ENCODE measurements at regions not wholly inside any gene's neighbourhood (a gene's known extent, or its start where the extent isn't known, plus 50 kb on each side); places are given as distances from the start of the nearest gene placed in this dataset.

DNA sequence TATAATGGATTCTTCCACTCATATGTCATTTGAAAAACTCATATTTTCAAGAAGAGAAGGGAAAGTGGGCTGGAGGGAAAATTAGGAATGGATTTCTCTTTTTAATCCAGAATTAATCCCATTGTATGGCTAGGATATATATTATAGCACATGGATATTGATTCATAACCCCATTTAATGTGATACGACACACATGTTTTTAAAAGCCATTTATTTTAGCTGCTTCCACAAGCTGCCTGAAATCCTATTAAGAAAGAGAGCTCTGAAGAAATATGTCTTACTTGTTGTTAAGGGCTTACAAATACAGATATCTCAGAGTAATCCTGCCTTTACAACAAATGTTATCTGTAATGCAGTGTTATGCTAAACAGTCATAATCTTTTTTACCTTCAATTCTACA is 598.6 kb downstream of the AMY1C start:
- no peaks in the 10 kb centered on the region for H3K36me3 Mint-ChIP-seq
- H3K27me3 Mint-ChIP-seq, result no peaks in the 10 kb centered on the region
- peaks cover 1 to 3% of the 10 kb centered on the region in 2 donors for H3K9me3 Mint-ChIP-seq
- DNase-seq (no peak), ATAC-seq (replicated peaks) (no peak)
- H3K4me1 Mint-ChIP-seq, result no peaks in the 10 kb centered on the region
- no peak overlapping the region for H3K4me3 Mint-ChIP-seq
- H3K27ac Mint-ChIP-seq, result no peak overlapping the region

GRCh38 chr1:104353580-104353979 is 603.9 kb downstream of the AMY1C start:
- H3K27me3 Mint-ChIP-seq, result no peaks in the 10 kb centered on the region
- no peak overlapping the region for H3K27ac Mint-ChIP-seq
- no peaks in the 10 kb centered on the region for H3K36me3 Mint-ChIP-seq
- ATAC-seq (replicated peaks), result no peak
- no peaks in the 10 kb centered on the region for H3K9me3 Mint-ChIP-seq
- H3K4me3 Mint-ChIP-seq, result no peak overlapping the region
- H3K4me1 Mint-ChIP-seq, result no peaks in the 10 kb centered on the region
- no peak for DNase-seq

- DNase-seq, result no peak
- Mint-ChIP-seq H3K4me3 (no peak overlapping the region), H3K27ac (no peak overlapping the region), H3K27me3 (no peaks in the 10 kb centered on the region), H3K36me3 (no peaks in the 10 kb centered on the region), H3K9me3 (peaks cover 4 to 5% of the 10 kb centered on the region in 2 donors), H3K4me1 (no peaks in the 10 kb centered on the region)
- ATAC-seq (replicated peaks), result no peak
Observed at GRCh38 chr1:104358086-104358485, 608.4 kb downstream of the AMY1C start.

DNA sequence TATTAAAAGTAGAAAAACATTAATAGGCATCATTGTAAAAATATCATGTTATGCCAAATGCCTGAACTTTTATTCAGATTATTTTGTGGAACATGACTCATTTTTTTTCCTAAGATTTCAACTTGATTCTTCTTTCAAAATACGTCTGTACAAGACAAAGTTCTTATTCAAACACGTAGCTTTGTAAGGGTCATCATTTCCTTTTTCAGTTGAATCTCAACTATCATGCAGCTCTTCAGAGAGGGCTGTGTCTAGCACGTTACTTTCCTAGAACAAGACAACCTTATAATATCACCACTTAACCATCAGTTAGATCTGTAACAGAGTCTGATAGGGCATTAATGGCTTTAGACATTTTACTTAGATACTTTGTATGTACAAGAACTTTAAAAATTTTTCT is 608.9 kb downstream of the AMY1C start:
- DNase-seq (no peak), ATAC-seq (replicated peaks) (no peak)
- no peak overlapping the region for H3K27ac Mint-ChIP-seq
- no peaks in the 10 kb centered on the region for H3K4me1 Mint-ChIP-seq
- H3K27me3 Mint-ChIP-seq, result no peaks in the 10 kb centered on the region
- peaks cover 4 to 5% of the 10 kb centered on the region in 2 donors for H3K9me3 Mint-ChIP-seq
- H3K36me3 Mint-ChIP-seq, result no peaks in the 10 kb centered on the region
- no peak overlapping the region for H3K4me3 Mint-ChIP-seq

DNA sequence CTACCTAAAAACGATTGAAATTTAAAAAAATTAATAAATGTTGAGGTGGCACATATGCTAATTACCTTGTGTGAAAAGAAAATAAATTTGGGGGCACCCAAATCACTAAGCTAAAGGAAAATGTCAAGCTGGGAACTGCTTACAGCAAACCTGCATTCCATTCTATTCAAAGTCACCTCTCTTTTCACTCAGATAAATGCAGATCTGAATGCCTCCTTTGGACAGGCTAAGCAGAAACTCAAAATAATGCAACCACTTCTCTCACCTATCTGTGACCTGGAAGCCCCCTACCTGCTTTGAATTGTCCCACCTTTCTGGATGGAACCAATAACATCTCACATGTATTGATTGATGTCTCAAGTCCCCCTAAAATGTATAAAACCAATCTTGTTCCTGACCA is 628.7 kb downstream of the AMY1C start:
- no peaks in the 10 kb centered on the region for H3K27me3 Mint-ChIP-seq
- DNase-seq (no peak), ATAC-seq (replicated peaks) (no peak)
- H3K36me3 Mint-ChIP-seq, result no peaks in the 10 kb centered on the region
- no peak overlapping the region for H3K4me3 Mint-ChIP-seq
- H3K4me1 Mint-ChIP-seq, result no peaks in the 10 kb centered on the region
- H3K27ac Mint-ChIP-seq, result no peak overlapping the region
- H3K9me3 Mint-ChIP-seq, result peaks cover 0 to 9% of the 10 kb centered on the region in 2 donors

GRCh38 chr1:104380003-104380402 is 630.3 kb downstream of the AMY1C start:
- no peak for DNase-seq
- Mint-ChIP-seq H3K36me3 (no peaks in the 10 kb centered on the region), H3K27me3 (no peaks in the 10 kb centered on the region), H3K4me1 (no peaks in the 10 kb centered on the region), H3K9me3 (peaks cover 0 to 8% of the 10 kb centered on the region in 2 donors), H3K27ac (no peak overlapping the region), H3K4me3 (no peak overlapping the region)
- ATAC-seq (replicated peaks), result no peak

GRCh38 chr1:104387716-104388508 is 638.2 kb downstream of the AMY1C start:
- H3K27ac Mint-ChIP-seq, result no peak overlapping the region
- H3K4me1 Mint-ChIP-seq, result no peaks in the 10 kb centered on the region
- H3K4me3 Mint-ChIP-seq, result no peak overlapping the region
- no peaks in the 10 kb centered on the region for H3K27me3 Mint-ChIP-seq
- no peak for DNase-seq
- H3K36me3 Mint-ChIP-seq, result no peaks in the 10 kb centered on the region
- peaks cover 0 to 8% of the 10 kb centered on the region in 2 donors for H3K9me3 Mint-ChIP-seq
- no peak for ATAC-seq (replicated peaks)

GRCh38 chr1:104392552-104392951 is 642.9 kb downstream of the AMY1C start:
- H3K36me3 Mint-ChIP-seq, result no peaks in the 10 kb centered on the region
- H3K27ac Mint-ChIP-seq, result no peak overlapping the region
- no peak for DNase-seq
- H3K4me3 Mint-ChIP-seq, result no peak overlapping the region
- H3K9me3 Mint-ChIP-seq, result peaks cover 5 to 16% of the 10 kb centered on the region in 2 donors
- H3K4me1 Mint-ChIP-seq, result no peaks in the 10 kb centered on the region
- H3K27me3 Mint-ChIP-seq, result no peaks in the 10 kb centered on the region
- no peak for ATAC-seq (replicated peaks)

GRCh38 chr1:104402178-104402577 is 652.5 kb downstream of the AMY1C start:
- Mint-ChIP-seq H3K27ac (no peak overlapping the region), H3K27me3 (no peaks in the 10 kb centered on the region), H3K4me1 (no peaks in the 10 kb centered on the region), H3K9me3 (peaks cover 0 to 1% of the 10 kb centered on the region in 2 donors), H3K4me3 (no peak overlapping the region), H3K36me3 (no peaks in the 10 kb centered on the region)
- ATAC-seq (replicated peaks), result no peak
- DNase-seq, result no peak

- Mint-ChIP-seq H3K36me3 (no peaks in the 10 kb centered on the region), H3K27me3 (no peaks in the 10 kb centered on the region), H3K4me1 (no peaks in the 10 kb centered on the region), H3K4me3 (no peak overlapping the region), H3K9me3 (peaks cover 0 to 5% of the 10 kb centered on the region in 2 donors), H3K27ac (no peak overlapping the region)
- ATAC-seq (replicated peaks) (no peak), DNase-seq (no peak)
Observed at GRCh38 chr1:104403883-104404282, 654.2 kb downstream of the AMY1C start.

DNA sequence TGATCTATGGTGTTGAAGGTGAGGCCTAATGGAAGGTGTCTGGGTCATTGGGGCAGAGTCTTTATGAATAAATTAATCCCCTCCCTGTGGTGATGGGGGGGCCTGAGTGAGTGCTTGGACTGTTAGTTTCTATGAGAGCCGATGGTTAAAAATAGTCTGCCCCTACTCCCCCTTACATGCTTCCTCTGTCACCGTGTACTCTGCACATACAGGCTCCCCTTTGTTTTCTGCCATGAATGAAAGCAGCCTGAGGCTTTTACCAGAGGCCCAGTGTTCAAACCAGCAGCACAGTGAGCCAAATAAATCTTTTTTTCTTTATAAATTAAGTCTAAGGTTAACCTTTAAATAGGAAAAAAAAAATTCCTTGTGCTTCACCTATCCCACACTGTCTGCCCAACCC is 657.0 kb downstream of the AMY1C start:
- ATAC-seq (replicated peaks) (no peak), DNase-seq (no peak)
- Mint-ChIP-seq H3K27me3 (no peaks in the 10 kb centered on the region), H3K27ac (no peak overlapping the region), H3K4me1 (no peaks in the 10 kb centered on the region), H3K36me3 (no peaks in the 10 kb centered on the region), H3K4me3 (no peak overlapping the region), H3K9me3 (peaks cover 0 to 5% of the 10 kb centered on the region in 2 donors)

GRCh38 chr1:104408268-104408667 is 658.6 kb downstream of the AMY1C start:
- Mint-ChIP-seq H3K27me3 (no peaks in the 10 kb centered on the region), H3K4me3 (no peak overlapping the region), H3K9me3 (peaks cover 0 to 5% of the 10 kb centered on the region in 2 donors), H3K36me3 (no peaks in the 10 kb centered on the region), H3K4me1 (no peaks in the 10 kb centered on the region), H3K27ac (no peak overlapping the region)
- DNase-seq, result no peak
- no peak for ATAC-seq (replicated peaks)

DNA sequence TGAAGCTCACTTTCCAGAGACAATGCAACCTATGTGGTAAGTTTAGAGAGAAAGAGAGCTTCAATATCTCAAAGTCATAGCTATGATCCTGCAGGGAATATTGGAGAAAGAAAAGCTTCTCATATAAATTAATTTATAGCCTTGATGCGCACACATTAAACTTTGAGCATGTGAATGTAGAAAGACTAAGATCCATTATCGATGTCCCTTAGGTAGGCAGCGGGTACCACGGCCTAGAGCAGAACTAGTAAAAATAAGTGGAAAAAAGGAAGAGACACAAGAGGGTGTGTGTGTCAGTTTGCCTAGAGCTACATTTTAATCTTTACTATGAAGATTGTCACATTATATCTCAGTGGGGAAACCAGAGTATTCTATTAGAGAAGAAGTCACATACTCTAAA is 685.6 kb downstream of the AMY1C start:
- Mint-ChIP-seq H3K27ac (no peak overlapping the region), H3K36me3 (no peaks in the 10 kb centered on the region), H3K9me3 (no peaks in the 10 kb centered on the region), H3K4me3 (no peak overlapping the region), H3K4me1 (no peaks in the 10 kb centered on the region), H3K27me3 (no peaks in the 10 kb centered on the region)
- ATAC-seq (replicated peaks) (no peak), DNase-seq (no peak)

DNA sequence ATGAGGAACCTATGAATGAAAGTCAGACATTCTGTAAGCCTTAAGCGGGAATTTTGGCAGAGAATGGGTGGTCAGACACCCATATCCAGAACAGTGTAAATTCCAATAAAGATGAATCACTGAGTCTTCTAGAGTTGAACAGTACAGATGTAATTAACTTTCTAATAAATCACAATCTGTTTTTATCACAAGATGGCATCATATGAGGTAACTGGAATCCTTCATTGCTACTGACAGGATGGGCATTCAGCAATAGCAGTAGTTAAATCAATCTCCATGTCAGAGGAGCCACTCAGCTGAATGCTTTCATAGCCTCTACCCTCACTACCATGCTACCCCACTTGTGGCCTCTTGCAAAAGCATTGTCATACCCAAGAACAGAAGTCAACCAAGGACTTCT is 690.3 kb downstream of the AMY1C start:
- no peak overlapping the region for H3K27ac Mint-ChIP-seq
- no peak for ATAC-seq (replicated peaks)
- no peaks in the 10 kb centered on the region for H3K27me3 Mint-ChIP-seq
- H3K4me1 Mint-ChIP-seq, result no peaks in the 10 kb centered on the region
- peaks cover 0 to 5% of the 10 kb centered on the region in 2 donors for H3K9me3 Mint-ChIP-seq
- H3K36me3 Mint-ChIP-seq, result no peaks in the 10 kb centered on the region
- no peak for DNase-seq
- no peak overlapping the region for H3K4me3 Mint-ChIP-seq

DNA sequence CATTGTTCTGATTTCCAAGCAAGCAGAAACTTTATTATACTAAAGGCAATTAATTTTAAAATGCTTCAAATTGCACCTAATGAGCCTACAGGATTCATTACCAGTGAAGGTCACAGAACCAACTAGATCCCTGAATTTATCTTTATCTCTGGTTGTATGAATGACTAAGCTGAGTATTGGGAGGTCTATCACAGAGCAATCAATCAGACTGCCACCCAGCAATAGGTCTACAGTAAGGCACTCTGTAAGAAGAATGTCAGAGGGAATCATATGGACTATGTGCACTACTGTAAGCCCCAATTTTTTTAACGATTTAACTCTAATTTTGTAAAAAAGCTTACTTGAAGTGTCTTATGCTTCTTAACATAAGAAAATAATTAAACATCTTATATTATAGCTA is 707.0 kb downstream of the AMY1C start:
- H3K27me3 Mint-ChIP-seq, result no peaks in the 10 kb centered on the region
- H3K9me3 Mint-ChIP-seq, result peaks cover 14 to 31% of the 10 kb centered on the region in 2 donors
- H3K36me3 Mint-ChIP-seq, result no peaks in the 10 kb centered on the region
- no peak overlapping the region for H3K27ac Mint-ChIP-seq
- ATAC-seq (replicated peaks) (no peak), DNase-seq (no peak)
- no peak overlapping the region for H3K4me3 Mint-ChIP-seq
- H3K4me1 Mint-ChIP-seq, result no peaks in the 10 kb centered on the region

Measured in stimulated activated naive B cell treated with anti-CD40 and anti-IgM and Interleukin-4, amounts not matched to agents 10 μg/mL and 1 μg/mL and 100 μg/mL, for 72 hours (primary cell).